RWPE2 (cell line): ENCODE measurements at regions not wholly inside any gene's neighbourhood (a gene's known extent, or its start where the extent isn't known, plus 50 kb on each side); places are given as distances from the start of the nearest gene placed in this dataset.

Experiments used
- ATAC-seq: fragments of 200-7000 bp; cut with Tn5 transposase; 3 replicates; pipeline ENCODE4 v1.9.1; 2021; ENCODE audit warnings: low read depth
- DNase-seq: peaks from one replicate; pipeline ENCODE4 v3.0.0-alpha.2; 2020; ENCODE audit warnings: low spot score
- H3K27ac ChIP-seq: fragments of 450-650 bp; 2 replicates; pipeline ENCODE4 v1.5.1; 2017; ENCODE audit warnings: mild to moderate bottlenecking; ENCODE audit not compliant: poor library complexity, severe bottlenecking
- H3K27me3 ChIP-seq: fragments of 250-450 bp; sonication (Bioruptor Pico); 2 replicates; pipeline ENCODE4 v1.5.1; 2021; ENCODE audit warnings: mild to moderate bottlenecking, moderate library complexity; ENCODE audit not compliant: insufficient read depth, poor library complexity, severe bottlenecking
- H3K36me3 ChIP-seq: fragments of 250-450 bp; sonication (Bioruptor Pico); 2 replicates; pipeline ENCODE4 v1.5.1; 2020; ENCODE audit warnings: low read depth, mild to moderate bottlenecking, moderate library complexity
- H3K4me1 ChIP-seq: fragments of 250-450 bp; sonication (Bioruptor Pico); 2 replicates; pipeline ENCODE4 v1.5.1; 2021; ENCODE audit warnings: mild to moderate bottlenecking, moderate library complexity; ENCODE audit not compliant: insufficient read depth, poor library complexity, severe bottlenecking
- H3K4me3 ChIP-seq: fragments of 250-450 bp; sonication (Bioruptor Pico); 2 replicates; pipeline ENCODE4 v1.5.1; 2021; ENCODE audit warnings: mild to moderate bottlenecking, moderate library complexity; ENCODE audit not compliant: severe bottlenecking
- H3K9me3 ChIP-seq: fragments of 250-450 bp; sonication (Bioruptor Pico); 2 replicates; pipeline ENCODE4 v1.5.1; 2021; ENCODE audit warnings: mild to moderate bottlenecking, moderate library complexity; ENCODE audit not compliant: severe bottlenecking
- TF ChIP-seq, protein P1 (sequence below): fragments of 450-650 bp; IDR thresholded peaks from one replicate; pipeline ENCODE4 v1.5.1; 2017; ENCODE audit warnings: mild to moderate bottlenecking, moderate library complexity; ENCODE audit not compliant: poor library complexity, severe bottlenecking

DNA sequence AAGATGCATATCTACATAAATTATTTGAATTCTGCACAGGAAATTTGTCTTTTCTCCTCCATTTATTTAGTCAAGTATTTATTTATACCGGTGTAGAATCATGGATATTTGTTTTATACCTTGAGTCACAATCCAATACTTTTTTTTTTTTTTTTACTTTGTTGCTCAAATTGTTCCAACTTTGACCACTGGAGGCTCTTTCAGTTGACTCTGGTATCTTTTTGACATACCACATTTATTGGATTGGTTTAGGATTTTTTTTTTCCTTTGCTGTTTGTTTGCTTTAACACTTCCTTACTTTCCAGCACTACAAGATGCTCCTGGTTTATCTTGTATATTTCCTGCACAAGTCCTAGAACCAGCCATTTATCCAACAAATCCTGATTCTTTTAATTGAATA lies 543.1 kb upstream of the RIOK2 start:
- Histone ChIP-seq H3K27me3 (no peaks in the 10 kb centered on the region), H3K9me3 (no peaks in the 10 kb centered on the region)

DNA sequence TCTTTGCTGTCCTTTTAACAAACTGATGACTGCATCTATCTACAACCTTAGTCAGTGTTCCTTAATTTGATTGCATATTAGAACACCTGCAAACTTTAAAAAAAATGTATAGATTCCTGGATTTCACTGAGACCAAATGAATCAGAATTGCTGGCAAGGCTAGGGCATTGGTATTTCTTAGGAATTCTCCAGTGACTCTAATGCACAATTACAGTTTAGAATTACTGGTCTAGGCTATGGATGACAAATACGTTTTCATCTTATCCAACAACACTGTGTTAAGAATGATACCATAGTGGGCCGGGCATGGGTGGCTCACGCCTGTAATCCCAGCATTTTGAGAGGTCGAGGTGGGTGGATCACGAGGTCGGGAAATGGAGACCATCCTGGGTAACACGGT lies 545.9 kb upstream of the RIOK2 start:
- TF ChIP-seq, protein P1, sequence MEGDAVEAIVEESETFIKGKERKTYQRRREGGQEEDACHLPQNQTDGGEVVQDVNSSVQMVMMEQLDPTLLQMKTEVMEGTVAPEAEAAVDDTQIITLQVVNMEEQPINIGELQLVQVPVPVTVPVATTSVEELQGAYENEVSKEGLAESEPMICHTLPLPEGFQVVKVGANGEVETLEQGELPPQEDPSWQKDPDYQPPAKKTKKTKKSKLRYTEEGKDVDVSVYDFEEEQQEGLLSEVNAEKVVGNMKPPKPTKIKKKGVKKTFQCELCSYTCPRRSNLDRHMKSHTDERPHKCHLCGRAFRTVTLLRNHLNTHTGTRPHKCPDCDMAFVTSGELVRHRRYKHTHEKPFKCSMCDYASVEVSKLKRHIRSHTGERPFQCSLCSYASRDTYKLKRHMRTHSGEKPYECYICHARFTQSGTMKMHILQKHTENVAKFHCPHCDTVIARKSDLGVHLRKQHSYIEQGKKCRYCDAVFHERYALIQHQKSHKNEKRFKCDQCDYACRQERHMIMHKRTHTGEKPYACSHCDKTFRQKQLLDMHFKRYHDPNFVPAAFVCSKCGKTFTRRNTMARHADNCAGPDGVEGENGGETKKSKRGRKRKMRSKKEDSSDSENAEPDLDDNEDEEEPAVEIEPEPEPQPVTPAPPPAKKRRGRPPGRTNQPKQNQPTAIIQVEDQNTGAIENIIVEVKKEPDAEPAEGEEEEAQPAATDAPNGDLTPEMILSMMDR, result no peak
- ATAC-seq, result no peak
- Histone ChIP-seq H3K27ac (no peak overlapping the region), H3K36me3 (no peaks in the 10 kb centered on the region), H3K4me3 (no peak overlapping the region), H3K27me3 (no peaks in the 10 kb centered on the region), H3K9me3 (no peaks in the 10 kb centered on the region), H3K4me1 (no peaks in the 10 kb centered on the region)
- DNase-seq, result no peak

More for the DNA sequence above, 543.1 kb upstream of the RIOK2 start:
- ATAC-seq (no peak), DNase-seq (no peak)
- Histone ChIP-seq H3K4me1 (no peaks in the 10 kb centered on the region), H3K4me3 (no peak overlapping the region), H3K36me3 (no peaks in the 10 kb centered on the region), H3K27ac (no peak overlapping the region)
- TF ChIP-seq, protein P1, result peak; percentile 27

DNA sequence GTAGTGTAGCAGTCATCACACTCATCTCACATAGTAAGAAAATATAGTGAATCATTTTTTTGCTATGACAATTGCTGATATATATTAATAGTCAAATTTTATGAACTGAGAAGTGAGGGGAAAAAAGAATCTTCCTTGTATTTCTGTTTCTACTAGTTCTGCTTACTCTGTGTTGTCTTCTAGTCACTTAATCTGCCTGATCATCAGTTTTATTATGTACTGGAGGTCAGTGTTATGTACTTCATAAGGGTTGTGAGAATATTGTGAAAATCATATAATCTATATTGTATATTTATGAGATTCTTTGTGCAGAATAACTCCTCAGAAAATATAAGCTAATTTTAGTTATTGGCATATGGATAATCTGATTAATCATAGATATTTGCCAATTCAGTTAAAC lies 546.9 kb upstream of the RIOK2 start:
- Histone ChIP-seq H3K4me1 (peaks cover 2% of the 10 kb centered on the region), H3K27ac (no peak overlapping the region), H3K27me3 (no peaks in the 10 kb centered on the region), H3K9me3 (no peaks in the 10 kb centered on the region), H3K36me3 (no peaks in the 10 kb centered on the region), H3K4me3 (no peak overlapping the region)
- no peak for DNase-seq
- TF ChIP-seq, protein P1, result no peak
- no peak for ATAC-seq

DNA sequence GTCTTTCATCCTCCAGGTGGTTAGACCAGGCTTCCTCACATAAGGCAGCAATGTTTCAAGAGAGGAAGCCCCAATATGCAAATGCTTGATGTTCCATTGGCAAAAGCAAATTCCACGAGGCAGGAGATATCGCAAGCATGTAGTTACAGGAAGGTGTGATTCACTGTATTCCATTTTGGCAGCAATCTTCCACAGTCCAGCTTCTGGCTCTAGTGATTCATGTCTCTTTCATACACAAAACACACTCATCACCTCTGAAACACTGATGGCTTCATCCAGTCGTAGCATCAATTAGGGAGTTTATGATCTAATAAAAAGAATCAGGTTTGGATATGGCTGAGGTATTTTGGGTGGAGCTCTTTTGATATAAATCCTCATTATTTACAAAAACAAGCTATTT lies 552.2 kb upstream of the RIOK2 start:
- DNase-seq (peak; percentile 69), ATAC-seq (peak; percentile 99)
- Histone ChIP-seq H3K9me3 (no peaks in the 10 kb centered on the region), H3K4me1 (peaks cover 6% of the 10 kb centered on the region), H3K36me3 (no peaks in the 10 kb centered on the region), H3K27ac (peak overlapping the region; percentile 55), H3K4me3 (no peak overlapping the region), H3K27me3 (no peaks in the 10 kb centered on the region)
- TF ChIP-seq, protein P1, result no peak

DNA sequence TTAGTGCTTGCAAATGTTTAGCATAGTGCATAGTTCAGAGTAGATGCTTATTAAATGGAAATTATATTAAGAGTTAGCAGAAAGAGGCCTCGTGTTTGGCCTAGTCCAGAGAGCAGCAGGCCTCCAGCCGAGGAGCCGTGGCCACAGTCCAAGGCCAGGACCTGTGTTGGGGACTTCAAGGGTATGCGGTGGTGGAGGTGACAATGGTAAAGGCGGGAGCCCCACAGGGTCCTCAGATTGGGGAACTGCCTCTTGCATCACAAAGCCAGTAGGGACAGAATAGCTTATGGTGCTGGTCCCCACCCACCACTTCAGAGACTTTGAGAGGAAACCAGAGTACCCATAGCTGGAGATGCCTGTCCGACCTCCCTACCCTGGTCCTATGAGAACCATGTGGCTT lies 554.6 kb upstream of the RIOK2 start:
- TF ChIP-seq, protein P1, result no peak
- Histone ChIP-seq H3K27ac (no peak overlapping the region), H3K27me3 (no peaks in the 10 kb centered on the region), H3K4me1 (peaks cover 6% of the 10 kb centered on the region), H3K9me3 (no peaks in the 10 kb centered on the region), H3K4me3 (no peak overlapping the region), H3K36me3 (no peaks in the 10 kb centered on the region)
- no peak for ATAC-seq
- DNase-seq, result no peak
